DMS 273 (cell line): ENCODE measurements at regions not wholly inside any gene's neighbourhood (a gene's known extent, or its start where the extent isn't known, plus 50 kb on each side); places are given as distances from the start of the nearest gene placed in this dataset.
"Not testable (repeated sequence)": the region's sequence is repeated elsewhere in the genome, so short reads cannot be mapped to it uniquely, and the experiment has no call there.

ENCODE experiments used
- DNase-seq: peaks from one replicate; lab custom pipeline; 2025; ENCODE audit not compliant: unreplicated experiment; lab: John Stamatoyannopoulos, UW

- no peak for DNase-seq
Measured at GRCh38 chr4:147222906-147223305, 258.0 kb upstream of the EDNRA start.

DNA sequence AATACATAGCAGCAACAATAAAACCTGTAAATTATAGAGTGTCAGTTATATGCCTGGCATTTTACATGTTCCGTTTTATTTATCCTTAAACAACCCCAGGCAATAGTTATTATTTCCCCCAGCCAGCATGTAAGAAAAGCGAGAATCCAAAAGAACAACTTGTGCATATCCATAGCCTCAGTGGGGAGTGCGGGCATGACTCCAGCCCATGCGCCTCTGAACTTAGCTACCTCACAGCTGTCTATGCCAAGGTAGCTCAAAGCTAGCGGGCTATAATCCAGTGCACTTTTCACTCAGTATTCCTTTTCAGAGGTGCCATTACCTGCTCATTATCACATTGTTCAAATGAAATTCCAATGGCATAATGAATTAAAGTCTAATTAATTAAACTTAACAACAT lies 257.3 kb upstream of the EDNRA start:
- no peak for DNase-seq

GRCh38 chr4:147236806-147237205 lies 244.1 kb upstream of the EDNRA start:
- no peak for DNase-seq

- no peak for DNase-seq
Measured at GRCh38 chr4:147244786-147245185, 236.1 kb upstream of the EDNRA start.

DNA sequence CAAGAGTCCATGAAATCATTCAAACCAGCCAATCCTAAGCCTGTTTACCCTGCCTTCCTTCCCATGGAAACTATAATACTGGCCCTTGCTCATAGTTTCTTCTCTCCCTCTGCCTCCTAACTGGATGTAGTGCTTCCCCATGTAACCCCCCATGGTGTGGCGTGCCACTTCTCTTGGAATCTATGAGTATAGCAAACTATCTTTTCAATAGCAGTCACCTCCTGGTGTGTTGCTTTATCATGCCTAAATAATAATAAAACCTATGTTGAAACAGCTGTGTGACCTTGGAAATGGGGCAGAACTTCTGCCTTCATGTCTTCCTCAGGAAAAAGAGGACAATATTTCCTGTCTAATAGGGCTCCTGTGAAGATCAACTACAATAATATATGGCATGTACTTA lies 234.8 kb upstream of the EDNRA start:
- no peak for DNase-seq

DNA sequence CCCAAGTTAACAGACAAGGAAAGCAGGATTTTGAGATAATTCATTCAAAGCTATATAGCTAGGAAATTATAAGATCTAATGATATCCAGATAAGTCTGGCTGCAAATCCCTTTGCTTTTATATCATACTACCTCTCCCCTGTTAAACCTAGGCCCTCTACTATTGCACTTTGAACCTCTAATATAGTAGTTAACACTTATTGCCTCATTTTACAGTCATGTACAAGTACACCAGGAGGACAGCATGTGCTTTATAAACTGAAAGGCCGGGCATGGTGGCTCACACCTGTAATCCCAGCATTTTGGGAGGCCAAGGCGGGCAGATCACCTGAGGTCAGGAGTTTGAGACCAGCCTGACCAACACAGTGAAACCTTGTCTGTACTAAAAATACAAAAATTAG lies 234.4 kb upstream of the EDNRA start:
- not testable (repeated sequence) for DNase-seq

DNA sequence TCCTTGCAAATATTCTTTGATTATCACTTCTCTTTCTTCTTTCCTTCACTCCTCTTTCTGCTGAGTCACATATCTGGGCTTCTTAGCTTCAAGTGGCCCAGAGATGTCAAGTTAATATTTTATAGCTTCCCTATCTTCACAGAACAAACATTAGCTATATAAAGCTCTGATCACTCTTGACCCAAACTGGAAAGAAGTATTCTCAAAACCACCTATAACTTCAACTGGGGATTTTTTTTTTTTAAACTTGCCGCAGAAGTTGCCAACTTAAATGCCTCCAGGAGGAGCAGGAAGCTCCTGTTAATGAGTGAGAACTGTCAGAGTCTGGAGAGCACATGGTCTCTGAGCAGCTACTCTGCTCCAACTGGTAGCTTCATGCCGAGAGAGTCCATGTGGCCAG lies 233.3 kb upstream of the EDNRA start:
- no peak for DNase-seq

- DNase-seq: no peak
Measured at GRCh38 chr4:147250062-147250461, 230.8 kb upstream of the EDNRA start.

DNA sequence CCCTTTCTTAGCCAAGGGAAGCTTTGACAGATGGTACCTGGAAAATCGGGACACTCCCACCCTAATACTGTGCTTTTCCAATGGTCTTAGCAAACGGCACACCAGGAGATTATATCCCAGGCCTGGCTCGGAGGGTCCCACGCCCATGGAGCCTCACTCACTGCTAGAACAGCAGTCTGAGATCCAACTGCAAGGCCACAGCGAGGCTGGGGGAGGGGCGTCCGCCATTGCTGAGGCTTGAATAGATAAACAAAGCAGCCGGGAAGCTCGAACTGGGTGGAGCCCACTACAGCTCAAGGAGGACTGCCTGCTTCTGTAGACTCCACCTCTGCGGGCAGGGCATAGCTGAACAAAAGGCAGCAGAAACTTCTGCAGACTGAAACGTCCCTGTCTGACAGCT lies 225.6 kb upstream of the EDNRA start:
- DNase-seq: not testable (repeated sequence)

- DNase-seq: not testable (repeated sequence)
Measured at GRCh38 chr4:147259271-147259670, 221.6 kb upstream of the EDNRA start.

- DNase-seq: no peak
Measured at GRCh38 chr4:147284256-147284835, 196.6 kb upstream of the EDNRA start.

DNA sequence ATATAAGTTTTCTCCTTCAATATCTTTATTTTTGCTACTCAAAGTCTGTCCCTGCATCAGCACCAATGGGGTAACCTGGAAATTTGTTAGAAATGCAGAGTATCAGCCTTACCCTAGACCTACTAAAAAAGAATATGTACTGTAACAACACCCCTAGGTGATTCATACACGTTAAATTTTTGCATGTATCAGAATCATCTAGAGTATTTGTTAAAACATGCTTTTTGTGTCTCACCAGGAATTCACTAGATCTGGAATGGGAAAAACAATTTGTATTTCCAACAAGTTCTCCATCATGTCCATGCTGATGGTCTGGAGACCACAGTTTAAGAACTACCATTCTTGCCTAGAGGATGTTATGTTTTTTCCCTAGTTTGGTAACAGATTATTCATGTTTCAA lies 196.0 kb upstream of the EDNRA start:
- DNase-seq: no peak

DNA sequence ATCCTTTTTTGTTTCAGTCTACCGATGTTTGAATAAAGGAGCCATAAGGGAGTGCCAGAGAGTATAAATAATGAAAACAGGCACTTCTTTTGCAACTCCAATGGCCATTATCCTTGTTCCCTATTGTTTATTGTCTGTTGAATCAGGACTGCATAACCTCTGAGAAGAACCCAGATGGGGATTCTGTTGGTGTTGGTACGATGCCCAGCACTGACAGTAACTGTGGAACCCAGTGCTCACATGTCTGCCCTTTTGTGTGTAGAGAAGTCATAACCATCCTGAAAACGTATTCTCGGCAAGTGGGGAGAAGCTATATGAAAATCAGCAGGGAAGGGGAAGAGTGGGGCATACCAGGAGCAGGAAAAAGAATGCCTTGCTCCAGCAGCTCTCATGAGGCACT lies 195.1 kb upstream of the EDNRA start:
- DNase-seq: no peak

GRCh38 chr4:147286846-147287587 lies 193.9 kb upstream of the EDNRA start:
- no peak for DNase-seq

DNA sequence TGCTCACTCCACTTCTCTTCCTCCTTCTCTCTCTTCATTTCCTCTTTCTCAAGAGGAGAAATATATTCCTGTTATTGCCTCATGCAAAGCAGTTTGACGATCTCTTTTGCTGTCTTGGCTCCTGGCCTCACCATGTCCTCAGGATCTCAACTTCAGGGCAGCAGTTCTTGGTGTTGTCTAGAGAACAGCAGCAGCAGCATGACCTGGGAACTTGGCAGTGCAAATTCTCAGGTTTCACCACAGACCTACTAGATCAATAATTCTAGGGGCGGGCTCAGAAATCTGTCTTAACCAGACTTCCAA lies 193.4 kb upstream of the EDNRA start:
- DNase-seq: no peak

DNA sequence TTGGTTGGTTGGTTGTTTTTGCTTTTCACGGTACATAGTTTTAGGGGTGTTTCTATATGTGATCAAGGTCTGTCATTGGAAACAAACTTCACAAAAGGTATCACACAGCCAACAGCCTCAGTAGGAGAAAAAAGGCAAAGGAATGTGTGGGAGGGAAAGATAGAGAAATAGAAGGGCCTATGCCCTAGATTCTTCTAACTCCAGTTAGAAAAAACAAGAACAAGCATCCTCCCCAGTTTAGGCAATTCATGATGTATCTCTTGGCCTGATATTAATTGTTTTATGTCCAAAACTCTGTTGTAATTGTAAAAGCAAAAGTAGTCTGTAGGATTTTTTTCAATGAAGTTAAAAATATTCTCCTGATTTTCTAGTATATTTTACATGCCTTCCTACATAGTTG lies 192.4 kb upstream of the EDNRA start:
- no peak for DNase-seq

- no peak for DNase-seq
Measured at GRCh38 chr4:147289181-147289580, 191.7 kb upstream of the EDNRA start.

GRCh38 chr4:147292604-147293313 lies 188.1 kb upstream of the EDNRA start:
- DNase-seq: not testable (repeated sequence)

DNA sequence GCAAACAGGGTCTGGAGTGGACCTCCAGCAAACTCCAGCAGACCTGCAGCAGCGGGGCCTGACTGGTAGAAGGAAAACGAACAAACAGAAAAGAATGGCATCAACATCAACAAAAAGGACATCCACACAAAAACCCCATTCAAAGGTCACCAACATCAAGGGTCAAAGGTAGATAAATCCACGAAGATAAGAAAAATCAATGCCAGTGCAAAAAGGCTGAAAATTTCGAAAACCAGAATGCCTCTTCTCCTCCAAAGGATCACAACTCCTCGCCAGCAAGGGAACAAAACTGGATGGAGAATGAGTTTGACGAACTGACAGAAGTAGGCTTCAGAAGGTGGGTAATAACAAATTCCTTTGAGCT lies 187.6 kb upstream of the EDNRA start:
- DNase-seq: not testable (repeated sequence)

- DNase-seq: no peak
Measured at GRCh38 chr4:147299205-147299604, 181.7 kb upstream of the EDNRA start.

DNA sequence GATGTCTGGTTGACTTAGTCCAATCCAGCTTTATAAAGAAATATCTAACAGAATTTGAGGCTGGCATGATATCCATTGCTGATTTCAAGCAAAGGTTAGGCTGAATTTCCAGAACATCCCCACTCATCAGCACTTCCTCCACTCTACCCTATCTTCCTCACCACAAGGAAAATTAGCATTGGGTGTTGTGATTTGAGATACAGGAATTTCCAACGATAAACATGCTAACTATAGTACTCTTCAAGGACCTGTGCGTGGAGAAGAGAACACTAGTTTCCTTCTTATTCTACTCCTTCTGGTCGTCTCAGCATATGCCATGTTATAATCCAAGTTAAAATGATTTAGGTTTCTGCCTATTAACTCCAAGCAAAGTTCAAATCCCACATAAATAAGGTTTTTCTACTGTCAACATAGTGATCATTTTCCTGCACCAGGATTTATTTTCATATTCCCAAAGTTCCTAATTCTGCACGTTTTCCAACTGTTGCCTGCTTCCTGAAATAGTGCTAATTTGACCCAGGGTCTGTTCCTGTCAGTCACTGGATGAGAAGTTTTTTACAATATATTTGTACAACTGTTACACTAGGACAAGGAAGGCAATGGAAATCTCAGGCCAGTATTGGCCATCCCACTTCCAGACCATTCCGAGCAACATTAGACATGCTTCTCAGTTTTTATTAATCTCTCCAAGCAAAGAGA lies 177.6 kb upstream of the EDNRA start:
- DNase-seq: no peak

DNA sequence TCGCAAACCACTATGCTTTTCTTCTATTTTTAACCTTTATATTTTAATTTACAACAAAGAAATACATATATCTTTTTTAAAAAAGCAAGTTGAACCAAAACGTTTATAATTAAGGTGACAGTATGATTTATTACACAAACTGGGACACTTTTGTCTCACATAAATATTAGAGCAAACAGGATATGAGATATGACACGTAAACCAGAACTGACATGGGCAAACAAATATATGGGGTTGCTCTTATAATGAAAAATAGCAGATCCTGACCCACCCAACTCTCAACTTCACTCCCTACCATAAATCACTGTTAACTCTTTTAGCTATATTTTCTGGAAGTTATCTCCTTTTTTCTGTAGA lies 177.0 kb upstream of the EDNRA start:
- no peak for DNase-seq
